OCI-LY7 (cell line): ENCODE measurements at regions not wholly inside any gene's neighbourhood (a gene's known extent, or its start where the extent isn't known, plus 50 kb on each side); places are given as distances from the start of the nearest gene placed in this dataset.

Experiments used
- BruUV-seq: library from RNA; stranded (reverse); fragments of 400-500 nt; replicated peaks from 2 replicates; lab custom pipeline; 2021; lab: Mats Ljungman, UMichigan
- CTCF ChIA-PET: fragments of 300-600 bp; sonication (Branson Sonifier 250); formaldehyde crosslinking; loops from one replicate; lab custom pipeline; 2022; ENCODE audit warnings: antibody characterized with exemption; ENCODE audit not compliant: unreplicated experiment; lab: Charles Lee
- POLR2A ChIA-PET: fragments of 300-600 bp; sonication (Branson Sonifier 250); formaldehyde crosslinking; loops from one replicate; lab custom pipeline; 2022; ENCODE audit warnings: antibody characterized with exemption; lab: Charles Lee
- DNase-seq: peaks from one replicate; pipeline ENCODE4 v3.0.0-alpha.2; 2015; ENCODE audit warnings: low spot score
- H2AFZ ChIP-seq: fragments of 200-600 bp; sonication (generic), shearing (Covaris generic); 2 replicates; pipeline ENCODE4 v1.6.1; 2014; ENCODE audit warnings: mild to moderate bottlenecking, antibody characterized with exemption, low read length, moderate library complexity
- H3K27ac ChIP-seq: fragments of 200-600 bp; sonication (generic); 2 replicates; pipeline ENCODE4 v1.5.1; 2014; ENCODE audit warnings: mixed run types, low read depth, mild to moderate bottlenecking, moderate library complexity, low read length, inconsistent platforms; ENCODE audit not compliant: poor library complexity, severe bottlenecking
- H3K36me3 ChIP-seq: fragments of 200-600 bp; sonication (generic); 2 replicates; pipeline ENCODE4 v1.6.1; 2014; ENCODE audit warnings: mild to moderate bottlenecking, antibody characterized with exemption, low read length, moderate library complexity, mixed read lengths; ENCODE audit not compliant: insufficient read depth
- H3K4me1 ChIP-seq: fragments of 200-600 bp; sonication (generic); 2 replicates; pipeline ENCODE4 v1.5.1; 2014; ENCODE audit warnings: mild to moderate bottlenecking, low read length; ENCODE audit not compliant: insufficient read depth, poor library complexity, severe bottlenecking
- H3K4me2 ChIP-seq: fragments of 200-600 bp; sonication (generic); 2 replicates; pipeline ENCODE4 v1.6.1; 2014; ENCODE audit warnings: mild to moderate bottlenecking, low read length
- H3K4me3 ChIP-seq: fragments of 200-600 bp; sonication (generic); 2 replicates; pipeline ENCODE4 v1.5.1; 2014; ENCODE audit warnings: mild to moderate bottlenecking, low read depth, low read length; ENCODE audit not compliant: poor library complexity, severe bottlenecking
- H3K79me2 ChIP-seq: fragments of 200-600 bp; sonication (generic); 2 replicates; pipeline ENCODE4 v1.6.1; 2016; ENCODE audit warnings: low read depth, mild to moderate bottlenecking, low read length, moderate library complexity, mixed read lengths; ENCODE audit not compliant: insufficient read depth
- H3K9me2 ChIP-seq: fragments of 200-600 bp; sonication (generic); 2 replicates; pipeline ENCODE4 v1.6.1; 2016; ENCODE audit warnings: mild to moderate bottlenecking, low read length, mixed read lengths; ENCODE audit not compliant: insufficient read depth
- H3K9me3 ChIP-seq: fragments of 200-600 bp; sonication (generic); 2 replicates; pipeline ENCODE4 v1.6.1; 2014; ENCODE audit warnings: mild to moderate bottlenecking, mixed run types, low read length, mixed read lengths
- H4K20me1 ChIP-seq: fragments of 200-600 bp; sonication (generic); 2 replicates; pipeline ENCODE4 v1.6.1; 2014; ENCODE audit warnings: mild to moderate bottlenecking, antibody characterized with exemption, low read length, moderate library complexity, mixed read lengths; ENCODE audit not compliant: insufficient read depth
- EZH2phosphoT487 ChIP-seq: fragments of 200-600 bp; sonication (generic); IDR thresholded peaks from 2 replicates; pipeline ENCODE4 v1.6.1; 2018; ENCODE audit warnings: low read depth, borderline replicate concordance, mild to moderate bottlenecking, mixed run types, antibody characterized with exemption, low read length, moderate library complexity, mixed read lengths
- intact Hi-C: fragments of 100-400 bp; cut with micrococcal nuclease; formaldehyde crosslinking; loops from one replicate; pipeline ENCODE4 v1.10.0; 2022; ENCODE audit not compliant: unreplicated experiment
- TF ChIP-seq, protein P1 (sequence below): fragments of 200-600 bp; sonication (generic); conservative IDR thresholded peaks from 2 replicates; pipeline ENCODE4 v1.5.1; 2014; ENCODE audit warnings: mild to moderate bottlenecking, antibody characterized with exemption, low read length, moderate library complexity, mixed read lengths

DNA sequence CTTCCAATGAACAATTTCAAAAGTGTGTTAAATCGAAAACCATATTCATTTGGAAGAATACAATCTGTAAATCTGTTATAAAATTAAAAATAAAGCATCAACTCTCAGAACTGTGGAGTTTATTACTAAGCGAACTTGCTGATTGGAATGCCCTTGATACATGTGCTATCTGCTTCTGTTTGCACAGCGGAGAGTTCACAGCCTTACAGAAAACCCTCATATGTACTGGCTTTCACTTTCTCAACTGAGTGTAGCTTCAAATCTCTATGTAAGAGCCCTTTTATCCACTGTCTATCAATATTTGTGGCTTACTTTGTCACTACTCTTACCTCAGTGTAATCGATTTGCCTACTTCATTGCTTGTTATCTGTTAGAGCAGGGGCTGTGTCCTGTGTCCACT, 447.4 kb downstream of the C6orf118 start:
- no peak for DNase-seq
- no peak overlapping the region for H2AFZ ChIP-seq
- TF ChIP-seq, protein P1, sequence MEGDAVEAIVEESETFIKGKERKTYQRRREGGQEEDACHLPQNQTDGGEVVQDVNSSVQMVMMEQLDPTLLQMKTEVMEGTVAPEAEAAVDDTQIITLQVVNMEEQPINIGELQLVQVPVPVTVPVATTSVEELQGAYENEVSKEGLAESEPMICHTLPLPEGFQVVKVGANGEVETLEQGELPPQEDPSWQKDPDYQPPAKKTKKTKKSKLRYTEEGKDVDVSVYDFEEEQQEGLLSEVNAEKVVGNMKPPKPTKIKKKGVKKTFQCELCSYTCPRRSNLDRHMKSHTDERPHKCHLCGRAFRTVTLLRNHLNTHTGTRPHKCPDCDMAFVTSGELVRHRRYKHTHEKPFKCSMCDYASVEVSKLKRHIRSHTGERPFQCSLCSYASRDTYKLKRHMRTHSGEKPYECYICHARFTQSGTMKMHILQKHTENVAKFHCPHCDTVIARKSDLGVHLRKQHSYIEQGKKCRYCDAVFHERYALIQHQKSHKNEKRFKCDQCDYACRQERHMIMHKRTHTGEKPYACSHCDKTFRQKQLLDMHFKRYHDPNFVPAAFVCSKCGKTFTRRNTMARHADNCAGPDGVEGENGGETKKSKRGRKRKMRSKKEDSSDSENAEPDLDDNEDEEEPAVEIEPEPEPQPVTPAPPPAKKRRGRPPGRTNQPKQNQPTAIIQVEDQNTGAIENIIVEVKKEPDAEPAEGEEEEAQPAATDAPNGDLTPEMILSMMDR: no peak
- TF ChIP-seq EZH2phosphoT487: no peak
- no peaks in the 10 kb centered on the region for H3K9me2 ChIP-seq
- CTCF ChIA-PET: no interaction called here
- POLR2A ChIA-PET: no interaction called here
- no peak overlapping the region for H3K4me2 ChIP-seq
- no peak overlapping the region for H3K4me3 ChIP-seq
- H3K36me3 ChIP-seq: no peaks in the 10 kb centered on the region
- H3K79me2 ChIP-seq: no peaks in the 10 kb centered on the region
- H3K4me1 ChIP-seq: no peaks in the 10 kb centered on the region
- H3K27ac ChIP-seq: no peak overlapping the region
- no peaks in the 10 kb centered on the region for H4K20me1 ChIP-seq
- intact Hi-C loops: no loop called here
- BruUV-seq: no TSS peak
- H3K9me3 ChIP-seq: no peaks in the 10 kb centered on the region

DNA sequence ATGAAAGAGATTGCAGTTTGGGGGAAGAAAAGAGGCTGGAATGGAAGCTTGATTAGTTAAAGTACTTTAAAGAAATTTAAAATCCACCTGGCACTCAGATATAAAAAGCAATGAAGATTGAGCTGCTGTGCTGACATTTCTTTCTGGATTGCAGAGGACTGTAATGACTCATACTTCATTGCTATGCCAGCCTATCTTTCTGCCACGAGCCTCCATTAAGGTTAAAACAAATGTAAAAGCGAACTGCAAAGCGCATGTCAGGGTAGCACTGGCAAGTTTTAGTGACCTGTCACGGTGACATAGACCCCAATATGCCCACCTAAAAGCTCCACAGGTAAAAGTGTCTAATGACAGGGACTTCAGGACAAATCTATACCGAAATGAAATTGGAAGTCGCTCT, 449.6 kb downstream of the C6orf118 start:
- Histone ChIP-seq H2AFZ (no peak overlapping the region), H4K20me1 (no peaks in the 10 kb centered on the region), H3K27ac (no peak overlapping the region), H3K9me2 (no peaks in the 10 kb centered on the region), H3K4me2 (no peak overlapping the region), H3K4me3 (no peak overlapping the region), H3K4me1 (no peaks in the 10 kb centered on the region), H3K79me2 (no peaks in the 10 kb centered on the region), H3K9me3 (no peaks in the 10 kb centered on the region), H3K36me3 (no peaks in the 10 kb centered on the region)
- ChIA-PET CTCF (no interaction called here), POLR2A (no interaction called here)
- DNase-seq: no peak
- TF ChIP-seq, protein P1: no peak
- no peak for TF ChIP-seq EZH2phosphoT487
- intact Hi-C loops: no loop called here
- BruUV-seq: no TSS peak

- no peak overlapping the region for H3K4me2 ChIP-seq
- TF ChIP-seq, protein P1: no peak
- no peak for TF ChIP-seq EZH2phosphoT487
- no peaks in the 10 kb centered on the region for H3K9me3 ChIP-seq
- no peaks in the 10 kb centered on the region for H3K79me2 ChIP-seq
- no peaks in the 10 kb centered on the region for H3K36me3 ChIP-seq
- no peak overlapping the region for H2AFZ ChIP-seq
- ChIA-PET POLR2A (interaction anchor here (1.0 kb wide), 1 partner anchor 18 kb away, joined by 3 read pairs; no protein-coding TSS in a partner anchor), CTCF (no interaction called here)
- H3K4me3 ChIP-seq: no peak overlapping the region
- DNase-seq: no peak
- intact Hi-C loops: no loop called here
- H4K20me1 ChIP-seq: no peaks in the 10 kb centered on the region
- no peak overlapping the region for H3K27ac ChIP-seq
- H3K4me1 ChIP-seq: no peaks in the 10 kb centered on the region
- H3K9me2 ChIP-seq: no peaks in the 10 kb centered on the region
- BruUV-seq: no TSS peak
Observed at GRCh38 chr6:164856138-164856537, 453.3 kb downstream of the C6orf118 start.
